Fibroblast of lung (primary cell): ENCODE measurements at regions not wholly inside any gene's neighbourhood (a gene's known extent, or its start where the extent isn't known, plus 50 kb on each side); places are given as distances from the start of the nearest gene placed in this dataset.

Experiments
- EZH2 ChIP-seq: IDR thresholded peaks from 2 replicates; pipeline ENCODE4 v1.5.1; 2012; ENCODE audit warnings: low read length, control low read depth, mild to moderate bottlenecking; ENCODE audit errors: missing control alignments
- TF ChIP-seq, protein P1 (sequence below), 2 donors: IDR thresholded peaks in 1 of 2; conservative IDR thresholded peaks in 1 of 2; 1 replicate in 1 of 2; 2 replicates in 1 of 2; pipeline ENCODE4 v1.5.1; 2011 to 2012; ENCODE audit warnings: low read length in 2 of 2, control low read depth in 1 of 2, inconsistent platforms in 1 of 2, low read depth in 1 of 2, mild to moderate bottlenecking in 1 of 2

DNA sequence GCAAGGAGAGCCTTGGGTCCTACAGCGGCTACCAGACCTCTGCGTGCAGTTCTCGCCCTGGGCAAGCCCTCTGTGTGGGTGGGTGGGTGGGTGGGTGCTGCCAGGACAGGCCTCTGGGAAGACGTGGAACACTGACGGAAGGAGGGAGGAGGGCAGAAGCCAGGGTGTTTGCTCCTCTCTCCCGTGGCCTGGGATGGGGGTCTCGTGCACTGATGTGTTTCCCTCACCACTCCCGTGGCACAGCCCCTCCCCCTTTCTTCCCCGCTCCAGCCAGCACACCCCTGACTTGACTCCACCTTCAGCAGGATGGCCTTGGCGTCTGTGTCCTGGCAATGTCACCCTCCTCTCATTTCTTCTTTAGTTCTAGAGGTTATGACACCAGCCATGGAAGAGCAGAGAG, 130.0 kb downstream of the CDH26 start:
- TF ChIP-seq, protein P1, sequence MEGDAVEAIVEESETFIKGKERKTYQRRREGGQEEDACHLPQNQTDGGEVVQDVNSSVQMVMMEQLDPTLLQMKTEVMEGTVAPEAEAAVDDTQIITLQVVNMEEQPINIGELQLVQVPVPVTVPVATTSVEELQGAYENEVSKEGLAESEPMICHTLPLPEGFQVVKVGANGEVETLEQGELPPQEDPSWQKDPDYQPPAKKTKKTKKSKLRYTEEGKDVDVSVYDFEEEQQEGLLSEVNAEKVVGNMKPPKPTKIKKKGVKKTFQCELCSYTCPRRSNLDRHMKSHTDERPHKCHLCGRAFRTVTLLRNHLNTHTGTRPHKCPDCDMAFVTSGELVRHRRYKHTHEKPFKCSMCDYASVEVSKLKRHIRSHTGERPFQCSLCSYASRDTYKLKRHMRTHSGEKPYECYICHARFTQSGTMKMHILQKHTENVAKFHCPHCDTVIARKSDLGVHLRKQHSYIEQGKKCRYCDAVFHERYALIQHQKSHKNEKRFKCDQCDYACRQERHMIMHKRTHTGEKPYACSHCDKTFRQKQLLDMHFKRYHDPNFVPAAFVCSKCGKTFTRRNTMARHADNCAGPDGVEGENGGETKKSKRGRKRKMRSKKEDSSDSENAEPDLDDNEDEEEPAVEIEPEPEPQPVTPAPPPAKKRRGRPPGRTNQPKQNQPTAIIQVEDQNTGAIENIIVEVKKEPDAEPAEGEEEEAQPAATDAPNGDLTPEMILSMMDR (conservative IDR thresholded peaks at IDR 0.05 in 1 of 2, IDR thresholded peaks at IDR 0.05 in 1 of 2; ENCODE audit: low read depth in 1 of 2, low read length in 2 of 2), result no peak
- no peak for TF ChIP-seq EZH2
